ENCODE measurements at regions not wholly inside any gene's neighbourhood (a gene's known extent, or its start where the extent isn't known, plus 50 kb on each side); places are given as distances from the start of the nearest gene placed in this dataset.

GRCh38 chr18:68244786-68245185 is 470.1 kb downstream of the TMX3 start:
- no peaks in the 10 kb centered on the region for H3K79me2 ChIP-seq (ENCODE audit: insufficient read depth, low read length)
- H3K27ac ChIP-seq (ENCODE audit: low read depth, low read length, poor library complexity, severe bottlenecking), result no peak overlapping the region
- H3F3A ChIP-seq (ENCODE audit: insufficient read depth, low read length), result no peaks in the 10 kb centered on the region
- H3K27me3 ChIP-seq (ENCODE audit: insufficient read depth, low read length), result no peaks in the 10 kb centered on the region
- no peaks in the 10 kb centered on the region for H3K9me2 ChIP-seq (ENCODE audit: low read depth, low read length)
- no peak overlapping the region for H2AFZ ChIP-seq (ENCODE audit: low read length)
- no peaks in the 10 kb centered on the region for H3K9me3 ChIP-seq (ENCODE audit: low read length)
- H3K4me3 ChIP-seq (ENCODE audit: low read depth, low read length, poor library complexity, severe bottlenecking), result no peak overlapping the region
- no peak for TF ChIP-seq CTCF (IDR thresholded peaks at IDR 0.05; ENCODE audit: low read length)
- no peak for TF ChIP-seq EZH2 (IDR thresholded peaks at IDR 0.05; ENCODE audit: borderline replicate concordance, low read length)
- no peak overlapping the region for H3K9ac ChIP-seq (ENCODE audit: low read length)
- H4K20me1 ChIP-seq (ENCODE audit: insufficient read depth, low read length), result no peaks in the 10 kb centered on the region
- H3K4me2 ChIP-seq (ENCODE audit: low read length), result no peak overlapping the region
- H3K36me3 ChIP-seq (ENCODE audit: insufficient read depth, low read length), result no peaks in the 10 kb centered on the region
- no peaks in the 10 kb centered on the region for H3K4me1 ChIP-seq (ENCODE audit: insufficient read depth, low read length, severe bottlenecking)

GRCh38 chr18:68241881-68242280 is 473.0 kb downstream of the TMX3 start:
- Histone ChIP-seq H4K20me1 (ENCODE audit: insufficient read depth, low read length) (no peaks in the 10 kb centered on the region), H3K36me3 (ENCODE audit: insufficient read depth, low read length) (no peaks in the 10 kb centered on the region), H3K9me2 (ENCODE audit: low read depth, low read length) (no peaks in the 10 kb centered on the region), H3K4me2 (ENCODE audit: low read length) (no peak overlapping the region), H3K9ac (ENCODE audit: low read length) (no peak overlapping the region), H3K79me2 (ENCODE audit: insufficient read depth, low read length) (no peaks in the 10 kb centered on the region), H3K4me3 (ENCODE audit: low read depth, low read length, poor library complexity, severe bottlenecking) (no peak overlapping the region), H3K4me1 (ENCODE audit: insufficient read depth, low read length, severe bottlenecking) (no peaks in the 10 kb centered on the region), H3K27ac (ENCODE audit: low read depth, low read length, poor library complexity, severe bottlenecking) (no peak overlapping the region), H2AFZ (ENCODE audit: low read length) (no peak overlapping the region), H3K9me3 (ENCODE audit: low read length) (no peaks in the 10 kb centered on the region), H3F3A (ENCODE audit: insufficient read depth, low read length) (no peaks in the 10 kb centered on the region), H3K27me3 (ENCODE audit: insufficient read depth, low read length) (no peaks in the 10 kb centered on the region)
- no peak for TF ChIP-seq CTCF (IDR thresholded peaks at IDR 0.05; ENCODE audit: low read length)
- TF ChIP-seq EZH2 (IDR thresholded peaks at IDR 0.05; ENCODE audit: borderline replicate concordance, low read length), result no peak

- Histone ChIP-seq H2AFZ (ENCODE audit: low read length) (no peak overlapping the region), H3K4me3 (ENCODE audit: low read depth, low read length, poor library complexity, severe bottlenecking) (no peak overlapping the region), H3K9me3 (ENCODE audit: low read length) (no peaks in the 10 kb centered on the region), H3K4me1 (ENCODE audit: insufficient read depth, low read length, severe bottlenecking) (no peaks in the 10 kb centered on the region), H3K27ac (ENCODE audit: low read depth, low read length, poor library complexity, severe bottlenecking) (no peak overlapping the region), H4K20me1 (ENCODE audit: insufficient read depth, low read length) (no peaks in the 10 kb centered on the region), H3F3A (ENCODE audit: insufficient read depth, low read length) (no peaks in the 10 kb centered on the region), H3K36me3 (ENCODE audit: insufficient read depth, low read length) (no peaks in the 10 kb centered on the region), H3K9me2 (ENCODE audit: low read depth, low read length) (no peaks in the 10 kb centered on the region), H3K27me3 (ENCODE audit: insufficient read depth, low read length) (no peaks in the 10 kb centered on the region), H3K4me2 (ENCODE audit: low read length) (no peak overlapping the region), H3K79me2 (ENCODE audit: insufficient read depth, low read length) (no peaks in the 10 kb centered on the region), H3K9ac (ENCODE audit: low read length) (no peak overlapping the region)
- TF ChIP-seq EZH2 (IDR thresholded peaks at IDR 0.05; ENCODE audit: borderline replicate concordance, low read length) (no peak), CTCF (IDR thresholded peaks at IDR 0.05; ENCODE audit: low read length) (no peak)
Observed at GRCh38 chr18:68234676-68235075, 480.2 kb downstream of the TMX3 start.

Measured in OCI-LY1 (cell line).